Breast epithelium (tissue), 4 donors: ENCODE measurements at regions not wholly inside any gene's neighbourhood (a gene's known extent, or its start where the extent isn't known, plus 50 kb on each side); places are given as distances from the start of the nearest gene placed in this dataset.
"Not testable (repeated sequence)": the region's sequence is repeated elsewhere in the genome, so short reads cannot be mapped to it uniquely, and the experiment has no call there.

Experiments used
- DNase-seq, 2 donors: peaks; one replicate each; pipeline ENCODE4 v3.0.0-alpha.2; 2019; ENCODE audit warnings: low spot score in 2 of 2
- H3K27ac ChIP-seq, 2 donors: fragments of 200-600 bp; sonication (generic) in 1 of 2; one replicate each; pipeline ENCODE4 v1.5.1; 2016 to 2019; ENCODE audit warnings: mild to moderate bottlenecking in 1 of 2
- H3K27me3 ChIP-seq, 2 donors: fragments of 200-600 bp; sonication (generic) in 1 of 2; one replicate each; pipeline versions ENCODE4 v1.5.1 to v1.6.0; 2017 to 2019; ENCODE audit warnings: control low read depth in 1 of 2, mild to moderate bottlenecking in 1 of 2
- H3K36me3 ChIP-seq: fragments of 200-600 bp; one replicate; pipeline ENCODE4 v1.5.1; 2019
- H3K4me1 ChIP-seq, 2 donors: fragments of 200-600 bp; sonication (generic); one replicate each; pipeline ENCODE4 v1.5.1; 2016 to 2019; ENCODE audit warnings: control low read depth in 1 of 2
- H3K4me3 ChIP-seq, 3 donors: fragments of 200-600 bp; sonication (generic); 1 replicate in 2 of 3; 2 replicates in 1 of 3; pipeline ENCODE4 v1.5.1; 2016 to 2019; ENCODE audit warnings: mild to moderate bottlenecking in 3 of 3, moderate library complexity in 2 of 3
- H3K9me3 ChIP-seq, 2 donors: fragments of 200-600 bp; sonication (generic) in 1 of 2; one replicate each; pipeline ENCODE4 v1.5.1; 2016 to 2019; ENCODE audit warnings: control low read depth in 1 of 2
- POLR2A ChIP-seq: fragments of 450-650 bp; IDR thresholded peaks from one replicate; pipeline ENCODE4 v1.6.1; 2016; ENCODE audit warnings: antibody characterized with exemption, mild to moderate bottlenecking, moderate library complexity
- POLR2AphosphoS5 ChIP-seq, 3 donors: sonication (generic); formaldehyde crosslinking; IDR thresholded peaks; one replicate each; pipeline ENCODE4 v1.6.1; 2017; ENCODE audit warnings: antibody characterized with exemption in 3 of 3
- intact Hi-C: fragments of 100-400 bp; cut with DNase I; formaldehyde crosslinking; loops from one replicate; pipeline ENCODE4 v1.15.1; 2023; ENCODE audit warnings: low total_unique reads
- TF ChIP-seq, protein P1 (sequence below), 3 donors: fragments of 450-650 bp; IDR thresholded peaks; one replicate each; pipeline ENCODE4 v1.5.1; 2016 to 2017; ENCODE audit warnings: antibody characterized with exemption in 3 of 3, mild to moderate bottlenecking in 3 of 3, moderate library complexity in 3 of 3

- intact Hi-C loops = no loop called here
- Histone ChIP-seq H3K27me3 (no peaks in the 10 kb centered on the region), H3K4me1 (no peaks in the 10 kb centered on the region), H3K36me3 (no peaks in the 10 kb centered on the region), H3K27ac (no peak overlapping the region), H3K4me3 (no peak overlapping the region), H3K9me3 (peaks cover 1 to 4% of the 10 kb centered on the region in 2 donors)
- DNase-seq = no peak
- TF ChIP-seq POLR2AphosphoS5 (IDR thresholded peaks at IDR 0.05) (no peak), POLR2A (no peak)
- TF ChIP-seq, protein P1, sequence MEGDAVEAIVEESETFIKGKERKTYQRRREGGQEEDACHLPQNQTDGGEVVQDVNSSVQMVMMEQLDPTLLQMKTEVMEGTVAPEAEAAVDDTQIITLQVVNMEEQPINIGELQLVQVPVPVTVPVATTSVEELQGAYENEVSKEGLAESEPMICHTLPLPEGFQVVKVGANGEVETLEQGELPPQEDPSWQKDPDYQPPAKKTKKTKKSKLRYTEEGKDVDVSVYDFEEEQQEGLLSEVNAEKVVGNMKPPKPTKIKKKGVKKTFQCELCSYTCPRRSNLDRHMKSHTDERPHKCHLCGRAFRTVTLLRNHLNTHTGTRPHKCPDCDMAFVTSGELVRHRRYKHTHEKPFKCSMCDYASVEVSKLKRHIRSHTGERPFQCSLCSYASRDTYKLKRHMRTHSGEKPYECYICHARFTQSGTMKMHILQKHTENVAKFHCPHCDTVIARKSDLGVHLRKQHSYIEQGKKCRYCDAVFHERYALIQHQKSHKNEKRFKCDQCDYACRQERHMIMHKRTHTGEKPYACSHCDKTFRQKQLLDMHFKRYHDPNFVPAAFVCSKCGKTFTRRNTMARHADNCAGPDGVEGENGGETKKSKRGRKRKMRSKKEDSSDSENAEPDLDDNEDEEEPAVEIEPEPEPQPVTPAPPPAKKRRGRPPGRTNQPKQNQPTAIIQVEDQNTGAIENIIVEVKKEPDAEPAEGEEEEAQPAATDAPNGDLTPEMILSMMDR (IDR thresholded peaks at IDR 0.05) = no peak
Observed at GRCh38 chr6:105675715-105676397, 273.0 kb upstream of the PREP start.

- H3K4me1 ChIP-seq, H3K27ac ChIP-seq, H3K4me3 ChIP-seq, H3K9me3 ChIP-seq, H3K36me3 ChIP-seq, intact Hi-C loops, H3K27me3 ChIP-seq, DNase-seq: not testable (repeated sequence)
Observed at GRCh38 chr6:105672856-105673538, 270.1 kb upstream of the PREP start.

GRCh38 chr6:105669232-105669631 is 266.4 kb upstream of the PREP start:
- Histone ChIP-seq H3K27me3 (no peaks in the 10 kb centered on the region), H3K4me3 (no peak overlapping the region), H3K36me3 (no peaks in the 10 kb centered on the region), H3K9me3 (peaks cover 3 to 7% of the 10 kb centered on the region in 2 donors), H3K27ac (no peak overlapping the region), H3K4me1 (no peaks in the 10 kb centered on the region)
- TF ChIP-seq POLR2AphosphoS5 (IDR thresholded peaks at IDR 0.05) (no peak), POLR2A (no peak)
- TF ChIP-seq, protein P1 (IDR thresholded peaks at IDR 0.05) = no peak
- intact Hi-C loops = no loop called here
- DNase-seq = no peak

DNA sequence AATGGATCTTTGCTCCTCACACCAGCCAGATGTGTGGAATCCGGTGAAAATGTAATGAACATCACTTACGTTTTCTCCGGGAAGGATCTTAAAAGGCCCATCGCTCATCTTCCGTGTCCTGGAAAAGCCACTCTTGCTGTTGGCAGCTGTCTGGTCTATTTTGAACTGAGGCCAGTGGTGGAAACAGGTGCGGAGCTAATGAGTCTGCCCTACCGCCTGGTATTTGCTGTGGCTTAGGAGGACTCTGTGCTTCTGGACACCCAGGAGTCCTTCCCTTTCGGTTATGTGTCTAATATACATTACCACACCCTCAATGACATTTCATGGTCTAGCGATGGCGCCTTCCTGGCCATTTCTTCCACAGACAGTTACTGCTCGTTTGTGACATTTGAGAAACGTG is 264.2 kb upstream of the PREP start:
- DNase-seq = no peak
- intact Hi-C loops = no loop called here
- Histone ChIP-seq H3K4me3 (no peak overlapping the region), H3K27ac (no peak overlapping the region), H3K27me3 (no peaks in the 10 kb centered on the region), H3K9me3 (peaks cover 3 to 9% of the 10 kb centered on the region in 2 donors), H3K36me3 (no peaks in the 10 kb centered on the region), H3K4me1 (no peaks in the 10 kb centered on the region)
- no peak for TF ChIP-seq POLR2A
- no peak for TF ChIP-seq POLR2AphosphoS5 (IDR thresholded peaks at IDR 0.05)

- Histone ChIP-seq H3K27ac (no peak overlapping the region), H3K4me1 (no peaks in the 10 kb centered on the region), H3K36me3 (no peaks in the 10 kb centered on the region), H3K27me3 (no peaks in the 10 kb centered on the region), H3K9me3 (peaks cover 0 to 9% of the 10 kb centered on the region in 2 donors), H3K4me3 (no peak overlapping the region)
- no peak for TF ChIP-seq POLR2A
- no peak for TF ChIP-seq POLR2AphosphoS5 (IDR thresholded peaks at IDR 0.05)
- TF ChIP-seq, protein P1 (IDR thresholded peaks at IDR 0.05) = no peak
- intact Hi-C loops = no loop called here
- no peak for DNase-seq
Observed at GRCh38 chr6:105664931-105665330, 262.0 kb upstream of the PREP start.

- H3K4me3 ChIP-seq = no peak overlapping the region
- H3K27ac ChIP-seq = no peak overlapping the region
- H3K9me3 ChIP-seq = no peaks in the 10 kb centered on the region
- H3K27me3 ChIP-seq = no peaks in the 10 kb centered on the region
- TF ChIP-seq, protein P1 (IDR thresholded peaks at IDR 0.05) = no peak
- TF ChIP-seq POLR2AphosphoS5 (IDR thresholded peaks at IDR 0.05) (no peak), POLR2A (no peak)
- no peaks in the 10 kb centered on the region for H3K4me1 ChIP-seq
- intact Hi-C loops = no loop called here
- no peak for DNase-seq
- no peaks in the 10 kb centered on the region for H3K36me3 ChIP-seq
Observed at GRCh38 chr6:105651969-105652368, 249.1 kb upstream of the PREP start.
